ENCODE measurements at regions not wholly inside any gene's neighbourhood (a gene's known extent, or its start where the extent isn't known, plus 50 kb on each side); places are given as distances from the start of the nearest gene placed in this dataset.
"Not testable (repeated sequence)": the region's sequence is repeated elsewhere in the genome, so short reads cannot be mapped to it uniquely, and the experiment has no call there.

GRCh38 chr14:106177266-106178246 is 651.2 kb downstream of the TMEM121 start:
- not testable (repeated sequence) for H3K27ac ChIP-seq

GRCh38 chr14:106179761-106180160 is 653.4 kb downstream of the TMEM121 start:
- no peak overlapping the region for H3K27ac ChIP-seq
- no peak for TF ChIP-seq CTCF (IDR thresholded peaks at IDR 0.05)
- no peak for TF ChIP-seq ZFX (IDR thresholded peaks at IDR 0.05; ENCODE audit: borderline replicate concordance)

More at GRCh38 chr14:106177266-106178246, 651.2 kb downstream of the TMEM121 start:
- TF ChIP-seq CTCF (IDR thresholded peaks at IDR 0.05) = peak; percentile 21; the same call in 1 of the 2 replicates

GRCh38 chr14:106184771-106185170 is 658.4 kb downstream of the TMEM121 start:
- H3K27ac ChIP-seq = not testable (repeated sequence)

GRCh38 chr14:106185174-106185836 is 658.9 kb downstream of the TMEM121 start:
- not testable (repeated sequence) for H3K27ac ChIP-seq

GRCh38 chr14:106185837-106186233 is 659.5 kb downstream of the TMEM121 start:
- TF ChIP-seq ZFX (IDR thresholded peaks at IDR 0.05; ENCODE audit: borderline replicate concordance) (no peak), CTCF (IDR thresholded peaks at IDR 0.05) (peak; percentile 64; the same call in 1 of the 2 replicates)
- H3K27ac ChIP-seq = no peak overlapping the region

- TF ChIP-seq CTCF (IDR thresholded peaks at IDR 0.05) = no peak
- no peak for TF ChIP-seq ZFX (IDR thresholded peaks at IDR 0.05; ENCODE audit: borderline replicate concordance)
- H3K27ac ChIP-seq = no peak overlapping the region
Observed at GRCh38 chr14:106187216-106187615, 660.8 kb downstream of the TMEM121 start.

- H3K27ac ChIP-seq = not testable (repeated sequence)
Observed at GRCh38 chr14:106192701-106193100, 666.3 kb downstream of the TMEM121 start.

GRCh38 chr14:106196459-106196858 is 670.1 kb downstream of the TMEM121 start:
- H3K27ac ChIP-seq = not testable (repeated sequence)
- TF ChIP-seq CTCF (IDR thresholded peaks at IDR 0.05) = peak; percentile 42

- H3K27ac ChIP-seq = not testable (repeated sequence)
Observed at GRCh38 chr14:106197264-106197663, 670.9 kb downstream of the TMEM121 start.

All from 22Rv1 (cell line).